ENCODE measurements at regions not wholly inside any gene's neighbourhood (a gene's known extent, or its start where the extent isn't known, plus 50 kb on each side); places are given as distances from the start of the nearest gene placed in this dataset.

DNA sequence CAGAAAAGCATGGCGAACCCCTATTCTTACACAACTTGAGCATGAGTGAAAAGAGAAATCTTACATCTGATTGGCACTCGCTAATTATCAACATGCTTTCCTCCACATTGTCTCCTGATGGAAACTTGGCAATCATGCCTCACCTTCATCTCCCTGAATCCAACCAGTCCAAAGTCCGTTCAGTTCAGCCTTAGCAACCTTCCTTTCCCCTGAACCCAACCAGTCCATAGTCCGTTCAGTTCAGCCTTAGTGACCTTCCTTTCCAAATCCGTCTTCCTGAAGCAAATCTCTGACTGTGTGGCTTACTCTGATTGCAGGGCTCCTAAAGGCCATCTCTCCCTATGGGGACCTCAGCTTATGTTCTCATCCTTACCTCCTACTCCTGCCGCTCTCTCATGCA lies 538.3 kb upstream of the CLINT1 start:
- no peak for DNase-seq

DNA sequence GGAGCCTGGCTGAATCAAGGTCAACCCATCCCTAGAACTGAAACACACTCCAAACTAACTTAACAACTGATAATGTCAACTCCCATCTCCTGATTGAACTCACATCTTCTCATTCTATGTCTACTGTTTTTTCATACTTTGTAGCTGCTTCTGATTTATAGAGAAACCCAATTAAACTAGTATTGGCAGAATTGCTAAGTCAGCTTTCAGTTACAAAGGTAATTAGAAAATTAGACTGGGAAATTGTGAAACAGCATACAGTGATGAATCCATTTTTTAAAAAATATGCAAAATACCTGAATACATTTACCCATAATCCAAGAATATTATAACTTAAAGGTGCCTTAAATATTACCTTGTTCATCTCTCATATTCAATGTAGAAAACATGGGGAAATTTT lies 535.2 kb upstream of the CLINT1 start:
- DNase-seq = no peak

DNA sequence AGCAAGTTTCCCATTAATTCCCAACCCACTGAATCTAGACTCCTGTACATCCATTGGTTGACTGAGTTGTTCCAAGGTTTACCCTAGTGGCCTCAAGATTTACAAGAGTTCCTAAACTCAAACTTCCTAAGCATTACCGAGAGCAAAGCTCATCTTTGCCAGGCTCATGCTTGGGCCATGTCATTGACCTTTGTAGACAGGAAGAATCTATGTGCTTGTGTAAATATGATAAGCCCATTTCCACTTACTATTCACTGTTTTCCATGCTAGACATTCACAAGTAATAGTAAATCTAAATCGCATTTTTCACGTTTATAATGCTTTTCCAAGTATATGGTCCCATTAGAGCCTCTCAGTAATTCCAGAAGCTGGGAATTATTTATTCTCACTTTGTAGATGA lies 534.5 kb upstream of the CLINT1 start:
- DNase-seq = no peak

DNA sequence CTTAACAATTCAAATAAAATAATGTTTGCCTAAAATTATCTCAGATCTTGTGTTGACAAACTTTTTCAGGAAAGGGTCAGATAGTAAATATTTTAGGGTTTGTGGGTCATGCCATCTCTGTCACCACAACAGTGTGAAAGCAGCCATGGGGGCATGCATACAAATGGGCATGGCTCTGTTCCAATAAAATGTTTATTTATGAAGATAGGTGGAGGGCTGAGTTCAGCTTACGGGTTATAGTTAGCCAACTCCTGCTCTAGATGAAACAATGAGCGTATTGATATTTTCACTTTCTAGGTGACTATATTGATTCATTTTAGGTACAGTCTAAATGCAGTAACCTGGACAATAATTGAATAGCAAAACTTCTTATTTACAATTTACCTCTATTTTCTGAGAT lies 533.8 kb upstream of the CLINT1 start:
- no peak for DNase-seq

DNA sequence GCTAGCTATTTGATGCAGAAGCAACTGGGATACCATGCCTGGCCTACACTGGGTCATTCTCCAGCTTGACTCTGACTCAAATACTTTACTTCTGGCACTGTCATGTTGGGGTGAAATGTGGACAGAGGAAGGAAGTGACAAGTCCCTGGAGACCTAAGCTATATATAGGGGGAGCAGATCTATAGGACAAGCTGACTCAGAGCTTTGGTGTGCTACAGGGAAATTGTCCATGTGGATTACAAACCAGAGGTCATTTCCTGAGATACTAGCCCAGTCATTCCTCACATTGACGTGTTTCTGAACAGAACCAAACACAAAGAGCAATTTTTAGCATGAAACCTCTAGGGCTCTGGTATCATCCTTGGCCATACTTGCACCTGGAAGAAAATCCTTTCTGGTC lies 531.6 kb upstream of the CLINT1 start:
- no peak for DNase-seq

DNA sequence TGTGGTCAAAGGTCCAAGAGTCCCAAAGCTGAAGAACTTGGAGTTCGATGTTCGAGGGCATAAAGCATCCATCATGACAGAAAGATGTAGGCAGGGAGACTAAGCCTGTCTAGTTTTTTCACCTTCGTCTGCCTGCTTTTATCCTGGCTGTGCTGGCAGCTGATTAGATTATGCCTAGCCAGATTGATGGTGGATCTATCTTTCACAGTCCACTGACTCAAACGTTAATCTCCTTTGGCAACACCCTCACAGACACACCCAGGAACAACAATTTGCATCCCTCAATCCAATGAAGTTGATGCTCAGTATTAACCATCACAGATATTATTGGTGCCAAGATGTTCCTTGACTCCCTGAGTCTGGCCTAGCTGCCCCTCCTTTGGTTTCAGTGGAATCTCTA lies 530.8 kb upstream of the CLINT1 start:
- DNase-seq = no peak

DNA sequence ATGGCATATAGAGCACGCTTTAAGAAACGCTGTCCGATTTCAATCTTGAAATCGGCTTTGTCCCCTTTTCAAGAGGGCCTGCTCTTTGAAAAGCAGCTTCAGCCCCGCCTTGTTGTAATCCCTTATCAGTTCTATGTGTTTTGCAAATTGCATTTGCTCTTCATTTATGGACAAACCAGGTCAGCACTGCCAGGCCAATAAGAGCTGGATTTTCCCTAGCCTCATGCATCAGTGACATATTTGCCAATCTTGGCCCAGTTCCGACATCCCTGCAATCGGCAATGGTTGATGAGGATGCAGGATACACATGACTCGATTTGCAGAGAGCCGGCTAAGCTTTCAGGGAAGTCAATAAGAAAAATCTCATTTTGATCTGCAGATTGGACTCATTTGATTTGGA lies 529.1 kb upstream of the CLINT1 start:
- no peak for DNase-seq

DNA sequence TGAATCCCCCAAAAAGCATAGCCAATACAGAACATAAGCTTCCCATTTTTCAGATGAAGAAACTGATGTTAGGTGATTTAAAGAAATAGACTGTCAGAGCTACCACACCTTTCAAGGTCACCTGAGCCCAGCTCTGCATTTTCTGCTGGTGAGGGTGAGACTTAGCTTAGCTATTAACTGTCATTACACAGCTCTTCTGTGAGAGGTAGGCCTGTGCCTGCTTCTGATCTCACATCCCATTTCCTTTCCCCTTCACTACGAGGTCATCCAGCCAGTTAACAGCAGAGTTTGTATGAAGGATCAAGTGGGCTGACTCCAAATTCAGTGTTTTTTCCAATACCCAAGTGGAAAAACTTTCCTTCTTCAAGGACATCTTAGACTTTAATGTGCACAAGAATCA lies 528.6 kb upstream of the CLINT1 start:
- DNase-seq = no peak

DNA sequence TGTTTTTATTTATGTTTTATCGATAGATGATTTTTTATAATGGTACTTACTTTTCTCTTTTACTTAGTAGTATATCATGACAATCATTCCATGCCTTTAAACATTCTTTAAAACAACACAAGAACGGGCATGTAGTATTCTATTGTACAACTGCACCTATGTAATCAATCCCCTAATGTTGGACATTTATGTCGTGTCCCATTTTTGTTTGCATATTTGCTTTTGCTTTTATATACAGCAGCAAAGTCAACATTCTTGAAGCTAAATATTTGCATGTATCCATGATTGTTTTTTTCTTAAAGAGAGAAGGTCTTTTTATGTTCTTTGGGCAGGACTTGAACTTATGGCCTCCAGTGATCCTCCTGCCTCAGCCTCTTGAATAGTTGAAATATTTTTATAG lies 527.0 kb upstream of the CLINT1 start:
- no peak for DNase-seq

DNA sequence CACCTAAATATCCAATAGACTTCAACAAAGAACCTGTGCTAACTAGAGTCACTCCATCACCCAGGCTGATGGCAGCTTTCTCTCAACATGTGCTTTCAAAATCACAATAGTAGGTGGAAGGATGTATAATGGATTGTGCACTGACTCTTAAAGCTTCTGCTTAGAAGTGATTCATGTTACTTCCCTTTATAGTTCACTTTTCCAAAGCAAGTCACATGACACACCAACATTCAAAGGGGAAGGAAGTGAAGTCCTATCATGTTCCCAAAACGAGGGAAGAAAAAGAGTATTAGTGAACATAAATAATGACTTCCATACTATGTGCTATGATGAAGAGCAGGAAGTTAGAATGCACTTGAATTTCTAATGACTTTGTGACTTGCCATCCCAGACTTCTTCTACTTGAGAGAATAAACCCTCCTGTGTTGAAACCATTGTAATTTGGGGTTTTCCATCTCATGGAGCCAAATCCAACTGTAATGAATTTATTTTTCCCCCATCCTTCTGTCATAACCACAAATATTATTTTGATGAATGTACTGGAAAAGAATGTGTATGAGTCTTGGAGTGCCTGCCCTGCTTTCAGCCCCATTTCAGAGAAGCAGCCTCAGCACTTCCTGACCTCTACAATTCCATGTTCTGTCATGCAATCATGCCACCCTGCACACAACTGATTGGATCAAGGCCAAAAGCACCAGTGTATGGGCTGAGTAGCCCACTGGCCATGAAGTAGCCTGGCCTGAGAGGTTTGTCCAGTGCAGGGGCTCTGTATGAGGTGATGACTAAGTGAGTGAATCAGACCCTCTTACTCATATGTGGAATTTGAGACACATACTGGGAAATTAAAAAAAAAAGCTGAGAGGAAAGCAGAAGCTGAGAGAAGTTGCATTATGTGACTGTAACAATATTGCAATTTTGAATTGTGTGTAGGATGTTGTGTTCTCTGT lies 525.9 kb upstream of the CLINT1 start:
- no peak for DNase-seq

DNA sequence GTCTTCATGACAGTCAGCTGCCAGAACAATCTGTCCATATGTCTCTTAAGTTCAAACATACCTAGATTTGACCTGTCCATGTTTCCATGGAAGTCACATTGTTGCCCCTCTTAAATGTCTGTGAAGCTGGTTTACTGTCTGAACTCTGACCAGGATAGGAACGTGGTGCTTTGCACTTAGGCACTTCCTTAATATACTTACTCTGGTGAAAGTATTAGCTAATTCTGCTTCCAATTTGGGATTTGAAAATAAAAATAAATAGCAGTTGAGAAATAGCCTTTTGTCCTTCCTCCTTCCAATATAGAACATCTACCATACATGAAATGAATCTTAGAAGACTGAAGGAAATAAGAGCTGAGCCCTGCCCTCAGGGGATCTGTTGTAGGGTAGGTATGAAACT lies 524.5 kb upstream of the CLINT1 start:
- DNase-seq = no peak

DNA sequence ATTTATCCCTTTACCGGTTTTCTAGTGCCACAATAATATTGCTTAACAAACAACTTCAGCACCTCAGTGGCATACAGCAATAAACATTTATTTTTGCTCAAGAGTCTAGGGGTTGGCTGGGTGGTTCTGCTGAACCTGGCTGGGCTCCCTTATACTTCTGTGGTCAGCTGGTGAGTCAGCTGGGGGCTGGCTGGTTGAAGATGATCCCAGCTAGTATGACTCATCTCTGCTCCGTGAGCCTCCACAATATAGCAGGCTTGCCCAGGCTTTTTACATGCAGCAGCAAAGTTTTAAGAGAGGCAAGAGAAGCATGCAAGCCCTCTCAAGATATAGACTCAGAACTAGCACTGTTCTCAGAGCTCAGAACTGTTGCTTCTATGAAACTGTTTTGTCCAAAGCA lies 523.5 kb upstream of the CLINT1 start:
- DNase-seq = no peak

DNA sequence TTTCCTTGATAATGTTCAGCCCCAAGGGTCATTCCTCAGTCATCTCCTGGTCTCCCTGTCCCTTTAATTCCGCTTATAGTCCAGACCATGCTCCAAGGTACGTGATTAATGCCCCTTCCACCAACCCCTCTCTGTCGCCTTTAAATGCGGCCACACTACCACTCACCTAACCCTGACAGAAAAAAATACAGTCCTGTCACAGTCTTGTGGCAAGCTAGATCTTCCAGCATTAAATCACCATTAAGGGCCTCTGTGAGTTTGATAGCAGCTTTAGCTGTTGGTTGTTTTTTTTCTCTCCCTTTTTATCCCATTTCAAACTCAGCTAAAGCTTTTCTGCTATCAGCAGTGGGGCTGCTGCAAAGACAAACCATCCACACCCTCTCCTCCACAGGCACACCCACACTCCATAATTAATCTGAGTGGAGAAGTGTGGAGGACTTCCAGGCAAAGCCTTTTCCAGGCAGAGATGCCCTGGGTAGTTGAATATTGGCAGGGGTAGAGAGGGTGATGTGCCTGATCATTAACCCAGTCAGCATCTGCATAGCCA lies 522.7 kb upstream of the CLINT1 start:
- no peak for DNase-seq

DNA sequence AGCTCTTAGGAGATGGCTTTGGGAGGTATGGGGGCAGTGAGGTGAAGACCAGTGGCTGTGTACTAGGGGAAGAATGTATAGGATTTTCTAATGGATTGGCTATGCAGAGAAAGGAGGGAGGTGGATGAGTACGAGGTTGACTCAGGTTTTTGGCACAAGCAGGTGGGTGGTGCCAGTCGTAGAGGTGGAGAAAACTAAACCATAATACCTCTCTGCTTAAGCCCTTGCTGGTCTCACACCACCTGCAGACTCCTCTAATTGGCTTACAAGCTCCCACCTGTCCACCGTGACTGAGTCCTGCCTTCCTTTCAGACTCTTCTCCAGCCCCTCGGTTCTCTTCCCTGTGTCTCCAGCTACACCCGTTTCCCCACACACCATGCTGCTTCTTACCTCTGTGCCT lies 521.7 kb upstream of the CLINT1 start:
- no peak for DNase-seq

DNA sequence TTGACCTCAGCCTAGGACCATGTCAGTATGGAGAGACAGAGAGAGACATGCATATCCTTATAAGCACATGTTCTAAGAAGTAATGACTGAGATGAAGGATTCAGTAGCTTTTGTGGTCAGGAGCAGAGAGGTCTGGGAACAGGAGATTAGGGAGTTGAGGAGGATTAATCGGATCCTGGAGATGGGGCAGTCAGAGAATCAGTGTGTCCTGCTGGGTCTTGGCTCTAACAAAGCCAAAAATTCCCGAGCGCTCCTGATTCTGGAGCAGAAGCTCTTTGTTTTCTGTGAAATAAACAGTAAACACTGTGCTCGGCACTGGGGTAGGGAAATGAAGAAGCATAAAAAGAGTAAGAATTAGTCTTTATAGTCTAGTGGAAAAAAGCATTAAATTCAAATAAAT lies 520.0 kb upstream of the CLINT1 start:
- no peak for DNase-seq

DNA sequence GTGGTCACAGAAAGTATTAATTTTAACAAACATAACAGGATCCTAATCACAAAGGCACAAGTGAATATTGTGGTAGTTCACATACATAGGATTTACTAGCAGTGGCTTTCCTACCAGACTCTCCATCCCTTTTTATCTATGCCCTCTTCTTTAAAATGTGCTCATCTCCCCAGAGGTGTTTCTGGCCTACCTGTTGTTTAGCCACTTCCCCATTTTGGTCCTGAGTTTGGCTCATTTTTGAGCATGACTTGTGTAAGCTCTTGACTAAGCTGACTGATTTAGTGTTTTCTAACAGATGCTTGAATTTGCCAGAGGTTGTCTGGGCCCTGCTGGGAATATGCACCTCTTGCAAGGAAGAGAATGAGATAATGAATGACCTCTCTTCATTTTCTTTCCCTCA lies 517.7 kb upstream of the CLINT1 start:
- no peak for DNase-seq

DNA sequence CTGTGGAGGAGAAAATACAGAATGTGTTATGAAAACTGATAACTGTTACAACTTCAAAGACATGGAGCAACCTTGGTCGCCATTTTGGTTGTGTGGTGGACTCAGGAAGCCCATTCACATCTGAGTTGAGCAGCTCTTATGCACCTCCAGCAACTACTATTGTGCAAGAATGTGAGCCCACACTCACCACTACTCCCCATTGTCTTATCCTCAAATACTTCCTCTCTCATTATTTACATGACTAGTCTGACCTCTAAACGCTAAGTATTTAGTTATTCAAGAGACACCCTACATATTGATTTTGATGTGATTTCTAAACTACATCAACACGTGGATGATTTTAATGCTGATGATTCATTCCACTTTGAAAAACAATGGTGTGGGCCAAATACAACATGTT lies 516.6 kb upstream of the CLINT1 start:
- DNase-seq = no peak

DNA sequence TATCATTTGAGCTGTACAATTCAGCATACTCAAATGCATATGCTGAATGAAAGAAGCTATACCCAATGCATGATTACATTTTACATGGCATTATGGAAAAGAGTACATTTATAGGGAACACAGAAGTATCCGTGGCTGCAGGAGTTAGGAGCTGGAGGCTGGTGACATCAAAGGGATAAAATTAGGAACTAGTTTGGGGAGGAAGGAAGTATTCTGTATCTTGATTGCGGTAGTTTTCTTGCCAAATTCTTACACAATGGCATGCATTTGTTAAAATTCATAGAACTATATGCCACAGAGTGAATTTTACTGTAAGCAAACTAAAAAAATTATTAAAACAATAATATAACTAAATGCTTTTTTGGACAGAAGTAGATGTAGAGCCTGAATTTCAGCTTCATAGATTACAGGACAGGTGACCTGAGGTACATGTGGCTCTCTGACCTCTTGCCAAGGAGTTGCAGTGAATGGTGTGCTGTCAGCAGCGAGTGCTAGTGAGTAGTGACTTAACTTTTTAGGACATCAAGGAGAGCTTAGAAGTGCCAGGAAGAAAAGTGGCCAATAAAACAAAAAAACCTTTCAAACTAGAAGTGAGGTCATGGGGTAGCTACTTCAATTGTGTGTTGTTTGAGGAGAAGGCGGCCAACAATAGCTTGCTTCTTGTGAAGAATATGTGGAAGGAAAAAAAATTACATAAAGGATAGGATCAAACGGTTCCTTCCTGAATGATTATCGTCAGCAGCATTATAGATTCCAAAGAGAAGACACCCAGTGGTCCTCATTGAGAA lies 514.9 kb upstream of the CLINT1 start:
- no peak for DNase-seq

DNA sequence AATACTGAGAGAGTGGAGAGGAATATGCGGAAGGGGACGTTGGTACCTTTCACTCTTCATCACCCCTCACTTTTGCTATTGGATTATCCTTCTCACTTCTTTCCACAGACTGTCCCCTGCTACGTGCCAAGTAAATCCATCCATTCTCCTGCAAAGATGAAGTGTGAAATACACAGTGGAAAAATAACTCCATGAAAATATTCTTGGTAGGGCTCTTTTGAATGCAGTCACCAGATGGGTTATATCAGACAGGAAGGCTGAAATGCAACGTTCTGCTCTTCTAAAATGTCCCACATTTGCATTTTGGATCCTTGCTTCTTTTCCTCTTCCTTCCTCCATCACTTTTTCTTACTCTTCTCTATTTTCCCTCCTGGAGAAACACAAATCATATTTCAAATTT lies 510.3 kb upstream of the CLINT1 start:
- DNase-seq = no peak

DNA sequence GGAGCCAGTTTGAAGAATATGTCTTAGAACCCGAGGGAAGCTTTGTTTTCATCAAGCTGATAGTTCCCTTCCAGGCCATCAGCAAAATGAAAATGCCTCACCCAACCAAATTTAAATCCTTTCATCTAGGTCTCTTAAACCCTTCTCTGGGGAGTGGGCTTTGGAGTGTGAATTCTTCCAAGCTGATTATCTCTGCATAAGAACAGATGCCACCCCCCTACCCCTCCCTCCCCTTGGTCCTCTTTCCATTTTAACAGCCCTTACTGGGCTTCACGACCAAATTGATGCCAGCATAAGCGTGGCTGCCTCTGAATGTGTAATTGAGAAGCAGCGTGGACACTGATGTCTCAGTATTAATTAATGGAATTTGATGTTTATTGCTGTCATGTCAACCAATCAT lies 509.7 kb upstream of the CLINT1 start:
- no peak for DNase-seq

DNA sequence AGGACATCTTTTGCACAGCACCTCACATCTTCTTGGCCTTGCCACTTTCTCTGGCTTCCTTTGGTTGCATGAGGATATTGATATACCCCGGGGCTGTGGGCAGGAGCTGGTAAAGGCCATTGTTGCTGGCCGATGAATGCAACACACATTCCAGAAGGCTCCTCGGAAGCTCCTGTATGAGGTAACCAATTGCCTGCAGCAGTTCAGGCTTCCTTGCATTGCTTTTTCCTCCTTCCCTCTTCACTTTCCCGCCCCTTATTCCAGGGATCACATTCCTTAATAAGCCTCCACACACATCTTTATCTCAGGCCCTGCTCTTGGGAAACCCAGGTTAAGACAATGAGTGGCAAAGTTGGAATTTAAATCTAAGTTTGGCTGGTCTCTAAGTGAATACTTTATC lies 505.4 kb upstream of the CLINT1 start:
- no peak for DNase-seq

DNA sequence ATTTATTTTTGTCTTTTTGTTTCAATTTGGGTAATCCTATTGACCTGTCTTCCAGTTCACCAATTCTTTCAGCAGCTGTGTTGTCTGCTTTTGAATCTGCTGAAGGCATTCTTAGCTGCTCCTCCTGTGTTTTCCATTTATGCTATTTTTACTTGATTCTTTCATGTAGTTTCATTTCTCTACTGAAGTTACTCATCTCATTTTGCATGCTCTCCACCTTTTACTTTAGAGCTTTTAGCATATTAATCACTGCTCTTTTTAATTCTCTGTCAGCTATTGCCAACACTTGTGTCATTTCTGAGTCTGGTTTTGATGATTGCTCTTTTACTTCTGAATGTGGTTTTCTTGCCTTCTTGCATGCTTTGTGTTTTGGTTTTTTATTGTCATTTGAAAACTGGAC lies 496.0 kb upstream of the CLINT1 start:
- no peak for DNase-seq

DNA sequence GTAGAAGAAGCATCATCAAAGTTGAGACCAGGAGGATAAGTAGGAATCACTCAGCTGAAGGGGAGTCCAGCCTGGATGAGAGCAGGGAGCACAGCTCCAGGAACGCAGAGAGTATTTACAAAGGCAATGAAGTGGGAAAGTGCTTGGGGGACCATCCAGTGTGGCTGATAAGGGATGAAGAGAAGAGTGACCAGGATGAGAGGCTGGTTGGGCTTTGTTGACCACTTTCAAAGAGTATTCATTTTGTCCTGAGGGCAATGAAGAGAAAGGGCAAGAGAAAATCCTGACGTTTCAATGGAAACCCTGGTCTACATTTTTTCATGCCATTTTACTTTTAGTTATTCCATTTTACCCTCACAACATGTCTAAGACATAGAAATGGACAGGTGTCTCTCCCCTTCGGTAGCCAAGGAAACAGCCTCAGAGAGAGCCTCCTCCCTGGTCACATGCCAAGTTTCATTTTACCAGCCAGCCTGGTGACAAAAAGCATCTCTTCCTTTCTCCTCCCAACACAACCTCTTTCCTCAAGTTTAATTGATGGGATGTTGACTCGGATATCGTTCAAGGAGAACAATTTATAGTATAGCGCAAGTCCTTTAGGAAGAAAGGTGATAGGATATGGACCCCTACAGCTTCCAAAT lies 492.7 kb upstream of the CLINT1 start:
- DNase-seq = peak; percentile 82

DNA sequence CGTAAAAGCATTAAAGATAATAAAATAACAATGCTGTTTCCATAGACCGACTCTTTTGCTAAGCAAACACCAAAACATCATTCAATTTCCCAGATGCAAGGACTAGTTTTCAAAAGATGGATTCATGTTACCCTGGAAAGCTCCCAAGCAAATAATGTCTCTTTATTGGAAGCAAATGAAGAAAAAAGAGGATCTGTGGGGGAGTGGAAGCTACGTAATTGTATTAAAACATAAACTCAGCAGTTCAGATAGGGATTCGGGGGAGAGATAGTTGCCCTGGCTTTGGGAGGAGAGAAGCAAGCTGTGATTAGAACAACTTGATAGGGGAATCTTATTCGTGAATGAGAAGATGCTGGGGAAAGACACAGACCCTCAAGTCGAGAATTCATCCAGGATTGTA lies 491.0 kb upstream of the CLINT1 start:
- DNase-seq = no peak
